GM18505 (cell line): ENCODE measurements at regions not wholly inside any gene's neighbourhood (a gene's known extent, or its start where the extent isn't known, plus 50 kb on each side); places are given as distances from the start of the nearest gene placed in this dataset.

ENCODE experiments used
- ATAC-seq: cut with Tn5 transposase; IDR thresholded peaks from one replicate; pipeline ENCODE4 v1.9.1; 2021; ENCODE audit not compliant: unreplicated experiment
- POLR2A ChIP-seq: IDR thresholded peaks from 4 replicates; pipeline ENCODE4 v1.6.1; 2011; ENCODE audit warnings: borderline replicate concordance; ENCODE audit not compliant: insufficient read depth, insufficient read length; ENCODE audit errors: extremely low read depth

- no peak for TF ChIP-seq POLR2A
- ATAC-seq = no peak
Measured at GRCh38 chr4:81274460-81274859, 59.4 kb upstream of the PRKG2 start.

- ATAC-seq = no peak
- TF ChIP-seq POLR2A = no peak
Measured at GRCh38 chr4:81272671-81273070, 57.6 kb upstream of the PRKG2 start.
